IPS-18a (cell line): ENCODE measurements at regions not wholly inside any gene's neighbourhood (a gene's known extent, or its start where the extent isn't known, plus 50 kb on each side); places are given as distances from the start of the nearest gene placed in this dataset.
"Not testable (repeated sequence)": the region's sequence is repeated elsewhere in the genome, so short reads cannot be mapped to it uniquely, and the experiment has no call there.

Source experiments
- H3K27ac ChIP-seq: one replicate; pipeline ENCODE4 v1.5.1; 2013; ENCODE audit warnings: low read length
- H3K27me3 ChIP-seq: one replicate; pipeline ENCODE4 v1.6.1; 2013; ENCODE audit warnings: mild to moderate bottlenecking, low read length; ENCODE audit not compliant: control insufficient read depth, insufficient read depth
- H3K36me3 ChIP-seq: one replicate; pipeline ENCODE4 v1.6.1; 2013; ENCODE audit warnings: low read depth, low read length; ENCODE audit not compliant: control insufficient read depth
- H3K4me1 ChIP-seq: one replicate; pipeline ENCODE4 v1.6.1; 2013; ENCODE audit warnings: low read depth, low read length; ENCODE audit not compliant: control insufficient read depth
- H3K4me3 ChIP-seq: one replicate; pipeline ENCODE4 v1.5.1; 2013; ENCODE audit warnings: low read length
- H3K9ac ChIP-seq: one replicate; pipeline ENCODE4 v1.6.1; 2013; ENCODE audit warnings: mild to moderate bottlenecking, low read length, moderate library complexity
- H3K9me3 ChIP-seq: one replicate; pipeline ENCODE4 v1.6.1; 2013; ENCODE audit warnings: low read depth, low read length; ENCODE audit not compliant: control insufficient read depth

DNA sequence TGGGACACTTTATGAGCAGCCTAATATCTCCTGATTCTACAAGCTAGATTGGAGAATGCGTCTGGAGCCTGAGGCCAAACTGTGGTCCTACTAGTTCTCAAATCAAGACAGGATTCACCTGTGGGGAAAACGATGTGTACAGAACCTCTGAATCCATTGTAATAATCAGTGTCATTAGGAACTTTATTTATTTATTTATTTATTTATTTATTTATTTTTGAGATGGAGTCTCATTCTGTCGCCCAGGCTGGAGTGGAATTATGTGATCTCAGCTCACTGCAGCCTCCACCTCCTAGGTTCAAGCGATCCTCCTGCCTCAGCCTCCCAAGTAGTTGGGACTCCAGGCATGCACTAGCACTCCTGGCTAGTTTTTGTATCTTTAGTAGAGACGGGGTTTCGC lies 52.6 kb upstream of the KIF26B start:
- not testable (repeated sequence) for H3K9ac ChIP-seq, H3K27ac ChIP-seq, H3K4me3 ChIP-seq, H3K9me3 ChIP-seq, H3K4me1 ChIP-seq, H3K36me3 ChIP-seq, H3K27me3 ChIP-seq

DNA sequence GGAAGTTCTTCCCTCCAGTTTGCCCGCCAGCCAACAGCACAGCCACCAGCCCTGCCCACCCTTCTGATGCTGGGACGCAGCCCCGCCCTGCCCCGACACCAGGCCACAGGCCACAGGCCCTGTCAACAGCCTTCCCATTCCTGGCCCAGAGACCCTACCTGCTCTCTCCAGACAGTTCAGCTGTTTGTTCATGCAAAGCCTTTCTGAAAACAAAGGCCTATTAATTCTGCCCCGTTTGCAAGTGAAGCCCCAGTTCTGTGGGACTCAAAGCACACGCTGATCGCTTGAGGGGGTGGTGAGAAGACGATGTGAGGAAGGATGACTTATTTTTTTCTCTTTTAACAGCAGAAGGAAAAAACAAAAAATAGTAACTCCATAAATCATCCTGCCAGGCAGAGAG lies 55.4 kb upstream of the KIF26B start:
- H3K9ac ChIP-seq = no peak overlapping the region

DNA sequence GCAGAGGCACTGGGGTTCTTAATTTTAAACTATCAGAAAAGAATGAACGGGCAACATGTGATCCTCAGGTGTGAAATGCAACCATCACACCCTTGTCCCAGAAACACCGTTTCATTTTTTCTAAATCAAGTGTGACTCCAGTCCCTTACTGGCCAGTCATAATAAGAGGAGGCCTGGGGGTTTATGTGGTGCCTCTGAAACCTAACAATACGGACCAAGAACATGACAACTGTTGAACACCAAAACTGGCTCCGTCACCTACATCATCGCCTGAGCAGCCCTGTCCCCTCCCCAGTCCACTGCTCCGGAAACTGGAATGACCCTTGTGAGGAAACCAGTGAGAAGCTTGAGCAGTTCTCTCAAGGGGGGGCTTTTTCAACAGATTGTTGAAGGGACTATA lies 55.9 kb upstream of the KIF26B start:
- Histone ChIP-seq H3K4me1 (no peaks in the 10 kb centered on the region), H3K27me3 (no peaks in the 10 kb centered on the region), H3K36me3 (no peaks in the 10 kb centered on the region), H3K4me3 (no peak overlapping the region), H3K9ac (no peak overlapping the region), H3K9me3 (no peaks in the 10 kb centered on the region), H3K27ac (no peak overlapping the region)

More for the DNA sequence above, 55.4 kb upstream of the KIF26B start:
- H3K4me1 ChIP-seq = no peaks in the 10 kb centered on the region
- no peaks in the 10 kb centered on the region for H3K9me3 ChIP-seq
- H3K36me3 ChIP-seq = no peaks in the 10 kb centered on the region
- H3K27me3 ChIP-seq = no peaks in the 10 kb centered on the region
- no peak overlapping the region for H3K27ac ChIP-seq
- no peak overlapping the region for H3K4me3 ChIP-seq

DNA sequence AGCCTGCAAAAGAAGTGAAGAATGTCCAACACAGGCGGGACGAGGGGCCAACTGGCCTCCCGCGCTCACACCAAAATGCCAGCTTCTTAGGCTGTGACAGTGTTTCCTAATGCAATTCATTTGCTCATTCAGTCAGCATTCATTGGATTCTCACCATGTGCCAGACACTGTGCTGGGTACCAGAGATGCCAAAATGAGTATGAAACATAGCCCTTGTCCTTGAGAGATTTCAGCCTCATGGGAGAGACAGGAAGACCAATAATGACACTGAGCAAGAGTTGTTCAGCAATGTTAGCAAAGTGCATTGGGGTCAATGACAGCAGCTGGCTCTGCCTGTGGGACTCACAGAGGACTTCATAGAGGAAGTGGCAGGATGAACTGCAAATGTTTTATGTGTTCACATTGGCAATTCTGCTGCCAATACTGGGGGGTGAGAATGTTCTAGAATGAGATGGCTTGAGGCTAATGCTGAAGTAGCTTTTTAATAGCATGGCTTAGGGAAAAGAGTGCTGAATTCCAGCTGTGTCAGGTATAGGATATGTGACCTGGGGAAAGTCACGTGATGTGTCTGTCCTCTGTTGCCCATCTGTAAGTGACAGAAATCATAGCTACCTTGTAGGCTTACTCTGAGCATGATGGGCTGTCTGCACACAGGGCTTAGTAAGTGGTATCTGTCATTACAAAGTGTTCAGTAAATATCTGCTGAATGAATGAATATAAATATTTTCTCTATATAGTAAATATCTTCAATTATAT lies 58.3 kb upstream of the KIF26B start:
- Histone ChIP-seq H3K27ac (no peak overlapping the region), H3K4me1 (no peaks in the 10 kb centered on the region)

DNA sequence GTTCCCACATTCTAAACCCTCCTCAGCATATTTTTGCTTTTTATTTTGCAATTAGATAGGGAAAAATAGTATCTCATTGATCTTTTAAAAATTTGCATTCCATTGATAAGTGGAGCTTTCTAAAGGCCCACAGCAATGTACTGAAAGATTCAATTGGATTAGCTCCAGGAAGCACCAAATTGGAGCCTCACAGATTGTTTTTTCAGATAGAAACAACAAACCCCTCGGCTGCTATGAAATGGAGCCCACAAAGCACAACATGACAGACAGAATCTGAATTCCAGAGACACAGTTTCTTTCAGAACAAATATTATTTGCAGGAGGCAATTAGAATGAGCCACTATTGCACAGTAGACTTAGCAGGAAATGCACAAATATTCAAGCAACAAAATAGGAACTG lies 58.9 kb upstream of the KIF26B start:
- no peak overlapping the region for H3K4me3 ChIP-seq
- no peak overlapping the region for H3K27ac ChIP-seq
- no peaks in the 10 kb centered on the region for H3K27me3 ChIP-seq
- H3K4me1 ChIP-seq = no peaks in the 10 kb centered on the region
- no peaks in the 10 kb centered on the region for H3K36me3 ChIP-seq
- no peak overlapping the region for H3K9ac ChIP-seq
- H3K9me3 ChIP-seq = no peaks in the 10 kb centered on the region

More for the DNA sequence above, 58.3 kb upstream of the KIF26B start:
- H3K9me3 ChIP-seq = no peaks in the 10 kb centered on the region
- H3K36me3 ChIP-seq = no peaks in the 10 kb centered on the region
- no peak overlapping the region for H3K4me3 ChIP-seq
- no peaks in the 10 kb centered on the region for H3K27me3 ChIP-seq
- H3K9ac ChIP-seq = no peak overlapping the region

DNA sequence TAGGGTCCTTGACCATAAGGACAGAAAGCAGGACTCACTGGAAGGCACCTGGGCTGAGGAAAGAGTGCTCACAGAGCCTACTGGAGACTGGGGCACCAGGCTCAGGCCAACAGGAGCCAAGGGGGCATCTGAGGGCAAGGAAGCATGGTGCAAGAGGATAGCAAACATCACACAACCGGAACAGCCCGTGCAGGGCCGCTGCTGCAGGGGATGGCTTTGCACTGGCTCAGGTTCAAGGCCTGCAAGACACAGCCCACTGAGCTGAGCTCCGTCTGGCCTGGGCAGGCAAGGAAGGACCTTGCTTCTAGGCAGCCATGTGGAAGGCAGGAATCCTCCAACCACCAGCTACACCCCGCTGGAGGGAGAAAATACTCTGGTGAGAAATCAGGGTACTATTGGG lies 59.8 kb upstream of the KIF26B start:
- H3K27ac ChIP-seq = no peak overlapping the region
- H3K4me1 ChIP-seq = no peaks in the 10 kb centered on the region
- H3K4me3 ChIP-seq = no peak overlapping the region

DNA sequence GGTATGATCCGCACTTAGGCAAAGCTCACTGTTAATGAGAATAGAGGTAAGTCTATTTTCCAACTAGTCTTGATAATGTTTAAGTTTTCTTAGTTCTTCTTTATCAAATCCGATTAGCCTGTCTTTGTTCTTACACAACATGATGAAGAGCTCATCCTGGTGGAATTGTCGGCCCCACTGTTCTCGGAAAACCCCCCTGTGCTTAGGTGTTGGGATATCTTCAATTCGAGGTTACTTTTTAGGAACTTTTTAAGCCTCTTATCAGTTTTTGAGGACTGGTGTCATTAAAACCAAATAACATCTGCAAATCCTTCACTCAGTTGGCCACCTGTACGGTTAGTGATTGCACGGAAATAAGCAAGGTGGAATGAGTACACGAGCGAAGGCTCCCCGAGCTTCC lies 60.7 kb upstream of the KIF26B start:
- no peak overlapping the region for H3K4me3 ChIP-seq
- no peaks in the 10 kb centered on the region for H3K27me3 ChIP-seq
- no peak overlapping the region for H3K27ac ChIP-seq
- H3K9me3 ChIP-seq = no peaks in the 10 kb centered on the region
- H3K4me1 ChIP-seq = no peaks in the 10 kb centered on the region
- H3K9ac ChIP-seq = no peak overlapping the region
- no peaks in the 10 kb centered on the region for H3K36me3 ChIP-seq

More for the DNA sequence above, 59.8 kb upstream of the KIF26B start:
- no peak overlapping the region for H3K9ac ChIP-seq
- no peaks in the 10 kb centered on the region for H3K9me3 ChIP-seq
- no peaks in the 10 kb centered on the region for H3K27me3 ChIP-seq
- H3K36me3 ChIP-seq = no peaks in the 10 kb centered on the region

DNA sequence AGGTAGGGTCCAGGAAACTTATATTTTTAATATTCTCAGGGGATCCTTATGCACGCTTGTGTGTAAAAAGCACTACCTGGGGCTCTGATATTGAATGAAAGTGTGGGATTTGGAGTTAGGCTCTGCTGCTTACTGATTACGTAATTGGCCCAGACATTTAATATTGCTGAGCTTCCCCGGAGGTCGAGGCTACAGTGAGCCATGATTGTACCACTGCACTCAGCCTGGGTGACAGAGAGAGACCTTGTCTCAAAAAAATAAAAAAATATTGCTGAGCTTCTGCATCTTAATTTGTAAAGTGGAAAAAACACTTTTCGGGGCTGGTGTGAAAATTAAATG lies 62.2 kb upstream of the KIF26B start:
- H3K9me3 ChIP-seq = no peaks in the 10 kb centered on the region
- H3K4me3 ChIP-seq = no peak overlapping the region
- no peak overlapping the region for H3K27ac ChIP-seq
- no peak overlapping the region for H3K9ac ChIP-seq
- no peaks in the 10 kb centered on the region for H3K4me1 ChIP-seq
- H3K36me3 ChIP-seq = no peaks in the 10 kb centered on the region
- no peaks in the 10 kb centered on the region for H3K27me3 ChIP-seq

DNA sequence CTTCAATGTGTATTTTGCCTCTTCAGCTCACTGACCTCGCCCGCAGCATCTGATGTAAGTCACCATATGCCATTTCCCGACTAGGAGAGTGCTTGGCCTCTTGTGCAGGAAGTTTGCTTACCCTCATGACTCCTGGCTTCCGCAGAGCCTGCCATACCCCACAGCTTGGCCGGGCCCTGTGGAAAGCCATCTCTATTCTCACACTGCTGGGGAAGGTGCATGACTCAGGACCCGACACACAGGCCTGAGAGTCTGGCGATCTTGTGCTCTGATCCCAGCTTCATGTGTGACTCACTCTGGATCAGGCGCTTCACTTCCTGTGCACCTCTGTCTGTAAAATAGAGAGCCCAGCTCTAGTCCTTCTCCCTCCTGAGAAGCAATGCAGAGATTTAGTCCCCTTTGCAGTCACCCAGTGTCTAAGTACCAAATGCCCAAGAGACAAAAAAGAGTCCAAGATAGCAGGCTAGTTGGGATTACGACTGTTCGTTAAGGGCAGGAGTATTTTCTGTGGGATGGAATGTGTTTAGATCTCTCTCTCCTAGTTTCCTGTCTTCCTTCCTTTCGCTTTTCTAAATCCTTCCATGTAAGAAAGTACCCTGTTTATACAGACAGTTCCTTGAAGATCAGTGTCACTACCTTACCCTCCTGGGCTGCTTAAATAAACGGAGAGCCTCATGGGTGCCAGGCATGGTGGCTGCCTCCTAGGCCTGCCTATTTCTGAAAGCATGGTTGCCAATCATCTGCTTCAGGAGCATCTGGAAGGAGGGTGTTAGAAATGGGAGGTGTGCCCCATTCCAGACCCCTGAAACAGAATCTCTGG lies 62.8 kb upstream of the KIF26B start:
- no peaks in the 10 kb centered on the region for H3K36me3 ChIP-seq
- H3K27ac ChIP-seq = no peak overlapping the region
- no peaks in the 10 kb centered on the region for H3K27me3 ChIP-seq
- no peak overlapping the region for H3K9ac ChIP-seq
- H3K4me1 ChIP-seq = no peaks in the 10 kb centered on the region
- no peak overlapping the region for H3K4me3 ChIP-seq
- H3K9me3 ChIP-seq = no peaks in the 10 kb centered on the region

DNA sequence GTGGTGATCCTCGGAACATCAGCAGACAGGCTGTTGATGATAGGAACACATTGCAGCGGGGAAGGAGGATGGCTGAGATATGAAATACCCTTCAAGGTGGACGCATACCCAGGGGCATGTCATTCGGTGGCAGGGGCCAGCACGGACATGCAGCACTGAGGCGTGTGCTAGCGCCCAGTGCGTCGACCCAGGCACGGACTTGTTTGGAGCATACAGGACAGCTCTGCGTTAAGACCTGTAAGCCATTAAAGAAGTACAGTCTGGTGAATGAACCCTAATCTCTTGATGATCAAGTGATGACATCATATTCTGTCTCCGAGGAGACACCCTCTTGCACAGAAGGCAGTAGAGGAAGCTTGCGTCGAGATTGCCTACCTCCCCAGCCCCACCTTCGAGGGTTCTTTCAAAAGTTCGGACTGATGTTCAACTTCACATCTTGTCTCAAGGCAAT lies 63.6 kb upstream of the KIF26B start:
- H3K4me3 ChIP-seq = no peak overlapping the region
- H3K27me3 ChIP-seq = no peaks in the 10 kb centered on the region
- H3K9me3 ChIP-seq = no peaks in the 10 kb centered on the region
- H3K9ac ChIP-seq = no peak overlapping the region
- H3K27ac ChIP-seq = no peak overlapping the region
- H3K4me1 ChIP-seq = no peaks in the 10 kb centered on the region
- H3K36me3 ChIP-seq = no peaks in the 10 kb centered on the region

DNA sequence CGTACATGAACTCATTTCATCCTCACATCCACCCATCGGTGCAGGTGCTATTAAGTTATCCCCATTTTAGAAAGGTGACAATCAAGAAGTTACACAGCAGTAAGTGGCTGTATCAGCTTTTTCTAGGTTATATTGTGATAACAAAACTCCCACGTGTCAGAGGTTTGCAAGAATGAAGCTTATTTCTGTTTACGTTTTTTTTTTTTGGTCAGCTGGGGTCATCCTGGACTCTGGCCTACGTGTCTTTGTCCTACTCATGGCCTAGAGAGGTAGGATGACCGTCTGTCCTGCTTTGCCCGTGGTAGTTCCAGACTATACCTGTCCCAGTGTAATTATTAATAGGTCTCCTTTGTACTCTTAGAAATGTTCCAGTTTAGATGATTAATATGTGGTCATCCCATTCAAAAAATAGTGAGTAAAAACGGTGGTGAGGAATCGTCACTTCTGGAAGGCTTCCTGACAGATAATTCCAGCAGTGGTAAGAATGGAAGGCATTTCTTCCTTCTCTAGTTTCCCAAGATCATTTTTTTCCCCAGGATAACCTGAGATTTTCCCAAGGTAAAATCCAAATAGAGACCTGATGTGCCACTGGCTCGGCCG lies 64.2 kb upstream of the KIF26B start:
- Histone ChIP-seq H3K9ac (no peak overlapping the region), H3K27me3 (no peaks in the 10 kb centered on the region), H3K27ac (no peak overlapping the region), H3K36me3 (no peaks in the 10 kb centered on the region), H3K4me1 (no peaks in the 10 kb centered on the region), H3K4me3 (no peak overlapping the region), H3K9me3 (no peaks in the 10 kb centered on the region)
